ENCODE measurements at regions not wholly inside any gene's neighbourhood (a gene's known extent, or its start where the extent isn't known, plus 50 kb on each side); places are given as distances from the start of the nearest gene placed in this dataset.

- H3K4me2 ChIP-seq (ENCODE audit: low read length) = no peak overlapping the region
- ChIA-PET POLR2A (ENCODE audit: unreplicated experiment) (no interaction called here), CTCF (no interaction called here)
- H3K9me3 ChIP-seq (ENCODE audit: low read length) = no peaks in the 10 kb centered on the region
- H3K27me3 ChIP-seq (ENCODE audit: low read length) = no peaks in the 10 kb centered on the region
- no peak overlapping the region for H3K4me3 ChIP-seq (ENCODE audit: low read length)
- H3K4me1 ChIP-seq (ENCODE audit: insufficient read depth, low read length) = no peaks in the 10 kb centered on the region
- H3F3A ChIP-seq (ENCODE audit: low read length, unreplicated experiment) = no peaks in the 10 kb centered on the region
- no peak for TF ChIP-seq EZH2phosphoT487 (IDR thresholded peaks at IDR 0.05; ENCODE audit: borderline replicate concordance, low read length)
- no peak for TF ChIP-seq CTCF (conservative IDR thresholded peaks at IDR 0.05; ENCODE audit: low read depth, low read length)
- no peak for TF ChIP-seq EZH2 (IDR thresholded peaks at IDR 0.05; ENCODE audit: low read length, unreplicated experiment)
- intact Hi-C loops (cut with micrococcal nuclease) = no loop called here
- DNase-seq (no peak), ATAC-seq (peak; percentile 50)
- H3K27ac ChIP-seq (ENCODE audit: low read length) = no peak overlapping the region
- H3K36me3 ChIP-seq (ENCODE audit: low read depth, low read length) = no peaks in the 10 kb centered on the region
- H4K20me1 ChIP-seq (ENCODE audit: low read length) = no peaks in the 10 kb centered on the region
- no peak overlapping the region for H2AFZ ChIP-seq (ENCODE audit: low read length)
- H3K9me2 ChIP-seq (replicated peaks; ENCODE audit: low read length) = no peaks in the 10 kb centered on the region
- H3K79me2 ChIP-seq (ENCODE audit: low read length) = no peaks in the 10 kb centered on the region
- no TSS peak for BruUV-seq (replicated peaks)
- no peak overlapping the region for H3K9ac ChIP-seq (ENCODE audit: low read length)
These were observed 1314.5 kb upstream of the MIR17HG start for GRCh38 chr13:90032841-90033493.

- Histone ChIP-seq H3K9me3 (ENCODE audit: low read length) (no peaks in the 10 kb centered on the region), H3K4me2 (ENCODE audit: low read length) (no peak overlapping the region), H3K9ac (ENCODE audit: low read length) (no peak overlapping the region), H3K27ac (ENCODE audit: low read length) (no peak overlapping the region), H4K20me1 (ENCODE audit: low read length) (no peaks in the 10 kb centered on the region), H3K79me2 (ENCODE audit: low read length) (no peaks in the 10 kb centered on the region), H3K9me2 (replicated peaks; ENCODE audit: low read length) (no peaks in the 10 kb centered on the region), H3K27me3 (ENCODE audit: low read length) (no peaks in the 10 kb centered on the region), H3K4me3 (ENCODE audit: low read length) (no peak overlapping the region), H3K36me3 (ENCODE audit: low read depth, low read length) (no peaks in the 10 kb centered on the region), H2AFZ (ENCODE audit: low read length) (no peak overlapping the region), H3K4me1 (ENCODE audit: insufficient read depth, low read length) (no peaks in the 10 kb centered on the region), H3F3A (ENCODE audit: low read length, unreplicated experiment) (no peaks in the 10 kb centered on the region)
- no TSS peak for BruUV-seq (replicated peaks)
- TF ChIP-seq EZH2 (IDR thresholded peaks at IDR 0.05; ENCODE audit: low read length, unreplicated experiment) = no peak
- no peak for TF ChIP-seq EZH2phosphoT487 (IDR thresholded peaks at IDR 0.05; ENCODE audit: borderline replicate concordance, low read length)
- no peak for TF ChIP-seq CTCF (conservative IDR thresholded peaks at IDR 0.05; ENCODE audit: low read depth, low read length)
- intact Hi-C loops (cut with micrococcal nuclease) = no loop called here
- ATAC-seq (no peak), DNase-seq (no peak)
- ChIA-PET POLR2A (ENCODE audit: unreplicated experiment) (no interaction called here), CTCF (no interaction called here)
These were observed 1308.0 kb upstream of the MIR17HG start for GRCh38 chr13:90039516-90039915.

- no peaks in the 10 kb centered on the region for H3K9me2 ChIP-seq (replicated peaks; ENCODE audit: low read length)
- DNase-seq = no peak
- H3F3A ChIP-seq (ENCODE audit: low read length, unreplicated experiment) = no peaks in the 10 kb centered on the region
- no peak for ATAC-seq
- H3K9me3 ChIP-seq (ENCODE audit: low read length) = no peaks in the 10 kb centered on the region
- no peak overlapping the region for H3K27ac ChIP-seq (ENCODE audit: low read length)
- POLR2A ChIA-PET (ENCODE audit: unreplicated experiment) = no interaction called here
- CTCF ChIA-PET = no interaction called here
- no peak overlapping the region for H3K9ac ChIP-seq (ENCODE audit: low read length)
- no peak overlapping the region for H3K4me3 ChIP-seq (ENCODE audit: low read length)
- H2AFZ ChIP-seq (ENCODE audit: low read length) = no peak overlapping the region
- no peaks in the 10 kb centered on the region for H4K20me1 ChIP-seq (ENCODE audit: low read length)
- no peaks in the 10 kb centered on the region for H3K36me3 ChIP-seq (ENCODE audit: low read depth, low read length)
- no peak overlapping the region for H3K4me2 ChIP-seq (ENCODE audit: low read length)
- TF ChIP-seq EZH2phosphoT487 (IDR thresholded peaks at IDR 0.05; ENCODE audit: borderline replicate concordance, low read length) (no peak), EZH2 (IDR thresholded peaks at IDR 0.05; ENCODE audit: low read length, unreplicated experiment) (no peak), CTCF (conservative IDR thresholded peaks at IDR 0.05; ENCODE audit: low read depth, low read length) (no peak)
- intact Hi-C loops (cut with micrococcal nuclease) = no loop called here
- H3K4me1 ChIP-seq (ENCODE audit: insufficient read depth, low read length) = no peaks in the 10 kb centered on the region
- no peaks in the 10 kb centered on the region for H3K79me2 ChIP-seq (ENCODE audit: low read length)
- no TSS peak for BruUV-seq (replicated peaks)
- H3K27me3 ChIP-seq (ENCODE audit: low read length) = no peaks in the 10 kb centered on the region
These were observed 1299.9 kb upstream of the MIR17HG start for GRCh38 chr13:90047600-90047999.
